ENCODE measurements at regions not wholly inside any gene's neighbourhood (a gene's known extent, or its start where the extent isn't known, plus 50 kb on each side); places are given as distances from the start of the nearest gene placed in this dataset.

- TF ChIP-seq CTCF (conservative IDR thresholded peaks at IDR 0.05; ENCODE audit: low read depth, low read length) (no peak), BHLHE40 (IDR thresholded peaks at IDR 0.05; ENCODE audit: low read depth, low read length) (no peak), RAD21 (IDR thresholded peaks at IDR 0.05; ENCODE audit: low read length) (no peak), POLR2A (IDR thresholded peaks at IDR 0.05; ENCODE audit: low read depth, low read length) (no peak), SMC3 (IDR thresholded peaks at IDR 0.05; ENCODE audit: low read depth, low read length) (no peak), MXI1 (IDR thresholded peaks at IDR 0.05; ENCODE audit: borderline replicate concordance, low read depth, low read length) (no peak), MAZ (IDR thresholded peaks at IDR 0.05; ENCODE audit: borderline replicate concordance, low read depth, low read length) (no peak), CEBPB (IDR thresholded peaks at IDR 0.05; ENCODE audit: low read depth, low read length) (no peak), FOS (IDR thresholded peaks at IDR 0.05; ENCODE audit: low read depth, low read length) (no peak), ELK1 (IDR thresholded peaks at IDR 0.05; ENCODE audit: borderline replicate concordance, low read depth, low read length) (no peak), RFX5 (IDR thresholded peaks at IDR 0.05; ENCODE audit: low read depth, low read length) (no peak), NFE2L2 (IDR thresholded peaks at IDR 0.05; ENCODE audit: low read depth, low read length) (no peak)
- TF ChIP-seq, protein P1, sequence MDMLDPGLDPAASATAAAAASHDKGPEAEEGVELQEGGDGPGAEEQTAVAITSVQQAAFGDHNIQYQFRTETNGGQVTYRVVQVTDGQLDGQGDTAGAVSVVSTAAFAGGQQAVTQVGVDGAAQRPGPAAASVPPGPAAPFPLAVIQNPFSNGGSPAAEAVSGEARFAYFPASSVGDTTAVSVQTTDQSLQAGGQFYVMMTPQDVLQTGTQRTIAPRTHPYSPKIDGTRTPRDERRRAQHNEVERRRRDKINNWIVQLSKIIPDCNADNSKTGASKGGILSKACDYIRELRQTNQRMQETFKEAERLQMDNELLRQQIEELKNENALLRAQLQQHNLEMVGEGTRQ (IDR thresholded peaks at IDR 0.05; ENCODE audit: low read depth, low read length), result no peak
These were observed 138.8 kb downstream of the LRRC70 start for GRCh38 chr5:62717301-62717933.

Data from IMR-90 (cell line).